Right atrium auricular region (tissue), 2 donors: ENCODE measurements at regions not wholly inside any gene's neighbourhood (a gene's known extent, or its start where the extent isn't known, plus 50 kb on each side); places are given as distances from the start of the nearest gene placed in this dataset.

Source experiments
- DNase-seq: peaks from one replicate; pipeline ENCODE4 v3.0.0-alpha.2; 2019; ENCODE audit warnings: low spot score
- H3K27ac ChIP-seq, 2 donors: fragments of 200-600 bp; sonication (generic); 1 replicate in 1 of 2; 2 replicates in 1 of 2; pipeline ENCODE4 v1.5.1; 2016 to 2019
- H3K27me3 ChIP-seq, 2 donors: fragments of 200-600 bp; sonication (generic); one replicate each; pipeline versions ENCODE4 v1.5.1 to v1.6.0; 2017 to 2019
- H3K36me3 ChIP-seq: fragments of 200-600 bp; sonication (generic); one replicate; pipeline ENCODE4 v1.5.1; 2016
- H3K4me1 ChIP-seq, 2 donors: fragments of 200-600 bp; sonication (generic); one replicate each; pipeline versions ENCODE4 v1.5.1 to v1.6.0; 2017 to 2019
- H3K4me3 ChIP-seq, 2 donors: fragments of 200-600 bp; sonication (generic); 1 replicate in 1 of 2; 2 replicates in 1 of 2; pipeline ENCODE4 v1.5.1; 2017 to 2019; ENCODE audit warnings: mild to moderate bottlenecking in 1 of 2, moderate library complexity in 1 of 2
- H3K9me3 ChIP-seq, 2 donors: fragments of 200-600 bp; sonication (generic); one replicate each; pipeline ENCODE4 v1.5.1; 2019
- CTCF ChIP-seq, 2 donors: fragments of 200-600 bp; sonication (generic); IDR thresholded peaks; one replicate each; pipeline ENCODE4 v1.5.1; 2019; ENCODE audit warnings: antibody characterized with exemption in 2 of 2

GRCh38 chr10:57741751-57742150 is 525.9 kb downstream of the IPMK start:
- no peaks in the 10 kb centered on the region for H3K4me1 ChIP-seq
- H3K36me3 ChIP-seq, result no peaks in the 10 kb centered on the region
- no peaks in the 10 kb centered on the region for H3K9me3 ChIP-seq
- no peak for DNase-seq
- H3K4me3 ChIP-seq, result no peak overlapping the region
- TF ChIP-seq CTCF (IDR thresholded peaks at IDR 0.05), result no peak
- H3K27ac ChIP-seq, result no peak overlapping the region
- H3K27me3 ChIP-seq, result no peaks in the 10 kb centered on the region

GRCh38 chr10:57723305-57723704 is 544.4 kb downstream of the IPMK start:
- no peak for DNase-seq
- Histone ChIP-seq H3K27me3 (no peaks in the 10 kb centered on the region), H3K9me3 (no peaks in the 10 kb centered on the region), H3K4me1 (no peaks in the 10 kb centered on the region), H3K4me3 (no peak overlapping the region), H3K36me3 (no peaks in the 10 kb centered on the region), H3K27ac (no peak overlapping the region)
- TF ChIP-seq CTCF (IDR thresholded peaks at IDR 0.05), result no peak

GRCh38 chr10:57716884-57717283 is 550.8 kb downstream of the IPMK start:
- TF ChIP-seq CTCF (IDR thresholded peaks at IDR 0.05), result peak in 1 of 2 donors; percentile 26
- Histone ChIP-seq H3K4me1 (no peaks in the 10 kb centered on the region), H3K36me3 (no peaks in the 10 kb centered on the region), H3K27ac (no peak overlapping the region), H3K4me3 (no peak overlapping the region), H3K27me3 (no peaks in the 10 kb centered on the region), H3K9me3 (no peaks in the 10 kb centered on the region)
- no peak for DNase-seq

GRCh38 chr10:57715233-57715632 is 552.5 kb downstream of the IPMK start:
- Histone ChIP-seq H3K27ac (no peak overlapping the region), H3K4me3 (no peak overlapping the region)

GRCh38 chr10:57707300-57707658 is 560.4 kb downstream of the IPMK start:
- no peak for TF ChIP-seq CTCF (IDR thresholded peaks at IDR 0.05)
- no peak for DNase-seq

More at GRCh38 chr10:57715233-57715632, 552.5 kb downstream of the IPMK start:
- H3K4me1 ChIP-seq, result no peaks in the 10 kb centered on the region
- no peaks in the 10 kb centered on the region for H3K27me3 ChIP-seq
- DNase-seq, result no peak
- H3K36me3 ChIP-seq, result no peaks in the 10 kb centered on the region
- H3K9me3 ChIP-seq, result no peaks in the 10 kb centered on the region
- TF ChIP-seq CTCF (IDR thresholded peaks at IDR 0.05), result no peak

GRCh38 chr10:57706576-57707299 is 561.0 kb downstream of the IPMK start:
- H3K4me1 ChIP-seq, result no peaks in the 10 kb centered on the region
- no peak for DNase-seq
- no peaks in the 10 kb centered on the region for H3K9me3 ChIP-seq
- H3K27ac ChIP-seq, result no peak overlapping the region
- no peak for TF ChIP-seq CTCF (IDR thresholded peaks at IDR 0.05)
- H3K36me3 ChIP-seq, result no peaks in the 10 kb centered on the region
- H3K4me3 ChIP-seq, result no peak overlapping the region
- no peaks in the 10 kb centered on the region for H3K27me3 ChIP-seq

More at GRCh38 chr10:57707300-57707658, 560.4 kb downstream of the IPMK start:
- Histone ChIP-seq H3K36me3 (no peaks in the 10 kb centered on the region), H3K27me3 (no peaks in the 10 kb centered on the region), H3K9me3 (no peaks in the 10 kb centered on the region), H3K4me3 (no peak overlapping the region), H3K27ac (no peak overlapping the region), H3K4me1 (no peaks in the 10 kb centered on the region)
